ENCODE measurements at regions not wholly inside any gene's neighbourhood (a gene's known extent, or its start where the extent isn't known, plus 50 kb on each side); places are given as distances from the start of the nearest gene placed in this dataset.

DNA sequence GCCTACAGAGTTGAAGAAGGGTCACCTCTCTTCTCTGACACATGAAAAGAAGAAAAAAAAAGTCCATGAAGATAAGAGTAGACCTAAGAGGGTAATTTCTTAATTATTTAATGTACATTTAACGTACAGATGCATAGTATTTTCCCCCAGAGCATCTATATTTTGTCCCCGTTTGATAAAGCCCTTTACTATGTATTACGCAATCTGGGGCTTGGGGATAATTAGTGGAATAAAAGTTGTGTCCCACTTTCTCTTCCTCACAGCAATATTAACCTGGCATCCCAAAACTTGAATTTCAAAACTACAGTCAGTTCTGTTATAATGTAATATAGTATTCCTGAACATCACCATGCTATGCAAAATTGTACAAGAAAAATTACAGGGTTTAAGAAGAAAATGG is 254.1 kb downstream of the SUCLG1 start:
- no peak for TF ChIP-seq POLR2A (IDR thresholded peaks at IDR 0.05)
- TF ChIP-seq, protein P1, sequence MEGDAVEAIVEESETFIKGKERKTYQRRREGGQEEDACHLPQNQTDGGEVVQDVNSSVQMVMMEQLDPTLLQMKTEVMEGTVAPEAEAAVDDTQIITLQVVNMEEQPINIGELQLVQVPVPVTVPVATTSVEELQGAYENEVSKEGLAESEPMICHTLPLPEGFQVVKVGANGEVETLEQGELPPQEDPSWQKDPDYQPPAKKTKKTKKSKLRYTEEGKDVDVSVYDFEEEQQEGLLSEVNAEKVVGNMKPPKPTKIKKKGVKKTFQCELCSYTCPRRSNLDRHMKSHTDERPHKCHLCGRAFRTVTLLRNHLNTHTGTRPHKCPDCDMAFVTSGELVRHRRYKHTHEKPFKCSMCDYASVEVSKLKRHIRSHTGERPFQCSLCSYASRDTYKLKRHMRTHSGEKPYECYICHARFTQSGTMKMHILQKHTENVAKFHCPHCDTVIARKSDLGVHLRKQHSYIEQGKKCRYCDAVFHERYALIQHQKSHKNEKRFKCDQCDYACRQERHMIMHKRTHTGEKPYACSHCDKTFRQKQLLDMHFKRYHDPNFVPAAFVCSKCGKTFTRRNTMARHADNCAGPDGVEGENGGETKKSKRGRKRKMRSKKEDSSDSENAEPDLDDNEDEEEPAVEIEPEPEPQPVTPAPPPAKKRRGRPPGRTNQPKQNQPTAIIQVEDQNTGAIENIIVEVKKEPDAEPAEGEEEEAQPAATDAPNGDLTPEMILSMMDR (IDR thresholded peaks at IDR 0.05), result no peak
